Neural progenitor cell (in vitro differentiated cells): ENCODE measurements at regions not wholly inside any gene's neighbourhood (a gene's known extent, or its start where the extent isn't known, plus 50 kb on each side); places are given as distances from the start of the nearest gene placed in this dataset.

ENCODE experiments used
- DNase-seq: peaks from one replicate; pipeline ENCODE4 v3.0.0-alpha.2; 2016; ENCODE audit warnings: low spot score
- H2AFZ ChIP-seq: fragments of 200-600 bp; sonication (generic); replicated peaks from 2 replicates; pipeline ENCODE4 v1.6.1; 2016; ENCODE audit warnings: antibody characterized with exemption
- H3F3A ChIP-seq: fragments of 200-600 bp; sonication (generic); 2 replicates; pipeline ENCODE4 v1.6.1; 2016; ENCODE audit warnings: antibody characterized with exemption, low read depth
- H3K27ac ChIP-seq: fragments of 200-600 bp; sonication (generic); 2 replicates; pipeline ENCODE4 v1.5.1; 2016; ENCODE audit warnings: mild to moderate bottlenecking
- H3K27me3 ChIP-seq: fragments of 200-600 bp; sonication (generic); 2 replicates; pipeline ENCODE4 v1.6.1; 2016; ENCODE audit warnings: mild to moderate bottlenecking, moderate library complexity
- H3K36me3 ChIP-seq: fragments of 200-600 bp; sonication (generic); 2 replicates; pipeline ENCODE4 v1.5.1; 2016
- H3K4me1 ChIP-seq: fragments of 200-600 bp; sonication (generic); 2 replicates; pipeline ENCODE4 v1.6.1; 2016; ENCODE audit warnings: mixed run types
- H3K4me2 ChIP-seq: fragments of 200-600 bp; sonication (generic); 2 replicates; pipeline ENCODE4 v1.6.1; 2016
- H3K4me3 ChIP-seq: fragments of 200-600 bp; sonication (generic); 2 replicates; pipeline ENCODE4 v1.5.1; 2016
- H3K79me2 ChIP-seq: fragments of 200-600 bp; sonication (generic); 2 replicates; pipeline ENCODE4 v1.6.1; 2016; ENCODE audit warnings: low read depth
- H3K9ac ChIP-seq: fragments of 200-600 bp; sonication (generic); 2 replicates; pipeline ENCODE4 v1.6.1; 2016
- H3K9me3 ChIP-seq: fragments of 200-600 bp; sonication (generic); 2 replicates; pipeline ENCODE4 v1.5.1; 2016; ENCODE audit warnings: low read depth
- H4K20me1 ChIP-seq: fragments of 200-600 bp; sonication (generic); 2 replicates; pipeline ENCODE4 v1.6.1; 2016; ENCODE audit warnings: low read depth
- H3K27ac Mint-ChIP-seq: 3 replicates; pipeline ENCODE4 v1.8.0; 2021; ENCODE audit warnings: mixed read lengths
- H3K27me3 Mint-ChIP-seq: 2 replicates; pipeline ENCODE4 v1.8.0; 2022; ENCODE audit warnings: low read depth, mild to moderate bottlenecking, inconsistent platforms, moderate library complexity, mixed read lengths; ENCODE audit not compliant: insufficient read depth
- H3K36me3 Mint-ChIP-seq: 3 replicates; pipeline ENCODE4 v1.8.0; 2021; ENCODE audit warnings: mixed read lengths
- H3K4me1 Mint-ChIP-seq: 3 replicates; pipeline ENCODE4 v1.8.0; 2021; ENCODE audit warnings: mixed read lengths
- H3K4me3 Mint-ChIP-seq: 3 replicates; pipeline ENCODE4 v1.8.0; 2021; ENCODE audit warnings: mild to moderate bottlenecking, moderate library complexity, mixed read lengths
- H3K9me3 Mint-ChIP-seq: 3 replicates; pipeline ENCODE4 v1.8.0; 2020; ENCODE audit warnings: mixed read lengths
- EZH2 ChIP-seq: fragments of 200-600 bp; sonication (generic); IDR thresholded peaks from 2 replicates; pipeline ENCODE4 v1.6.1; 2017; ENCODE audit warnings: antibody characterized with exemption, mild to moderate bottlenecking, moderate library complexity
- EZH2phosphoT487 ChIP-seq: fragments of 200-600 bp; sonication (generic); IDR thresholded peaks from 2 replicates; pipeline ENCODE4 v1.6.1; 2017; ENCODE audit warnings: antibody characterized with exemption
- TF ChIP-seq, protein P1 (sequence below): fragments of 200-600 bp; sonication (generic); IDR thresholded peaks from 2 replicates; pipeline ENCODE4 v1.5.1; 2017; ENCODE audit warnings: antibody characterized with exemption, mild to moderate bottlenecking

GRCh38 chr7:16967300-16967811, 85.6 kb upstream of the AGR3 start:
- Mint-ChIP-seq H3K27me3 (peaks cover 3% of the 10 kb centered on the region), H3K4me3 (no peak overlapping the region), H3K36me3 (peaks cover 13% of the 10 kb centered on the region), H3K27ac (no peak overlapping the region), H3K9me3 (peaks cover 28% of the 10 kb centered on the region), H3K4me1 (peaks cover 36% of the 10 kb centered on the region)
- Histone ChIP-seq H3K9me3 (no peaks in the 10 kb centered on the region), H3K36me3 (no peaks in the 10 kb centered on the region), H3K9ac (no peak overlapping the region), H3K27ac (no peak overlapping the region), H3K27me3 (no peaks in the 10 kb centered on the region), H2AFZ (no peak overlapping the region), H3K4me2 (no peak overlapping the region), H3F3A (peaks cover 20% of the 10 kb centered on the region), H3K79me2 (no peaks in the 10 kb centered on the region), H3K4me1 (peaks cover 27% of the 10 kb centered on the region), H3K4me3 (no peak overlapping the region), H4K20me1 (no peaks in the 10 kb centered on the region)
- DNase-seq = no peak
- no peak for TF ChIP-seq EZH2phosphoT487
- TF ChIP-seq, protein P1, sequence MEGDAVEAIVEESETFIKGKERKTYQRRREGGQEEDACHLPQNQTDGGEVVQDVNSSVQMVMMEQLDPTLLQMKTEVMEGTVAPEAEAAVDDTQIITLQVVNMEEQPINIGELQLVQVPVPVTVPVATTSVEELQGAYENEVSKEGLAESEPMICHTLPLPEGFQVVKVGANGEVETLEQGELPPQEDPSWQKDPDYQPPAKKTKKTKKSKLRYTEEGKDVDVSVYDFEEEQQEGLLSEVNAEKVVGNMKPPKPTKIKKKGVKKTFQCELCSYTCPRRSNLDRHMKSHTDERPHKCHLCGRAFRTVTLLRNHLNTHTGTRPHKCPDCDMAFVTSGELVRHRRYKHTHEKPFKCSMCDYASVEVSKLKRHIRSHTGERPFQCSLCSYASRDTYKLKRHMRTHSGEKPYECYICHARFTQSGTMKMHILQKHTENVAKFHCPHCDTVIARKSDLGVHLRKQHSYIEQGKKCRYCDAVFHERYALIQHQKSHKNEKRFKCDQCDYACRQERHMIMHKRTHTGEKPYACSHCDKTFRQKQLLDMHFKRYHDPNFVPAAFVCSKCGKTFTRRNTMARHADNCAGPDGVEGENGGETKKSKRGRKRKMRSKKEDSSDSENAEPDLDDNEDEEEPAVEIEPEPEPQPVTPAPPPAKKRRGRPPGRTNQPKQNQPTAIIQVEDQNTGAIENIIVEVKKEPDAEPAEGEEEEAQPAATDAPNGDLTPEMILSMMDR = no peak
- TF ChIP-seq EZH2 = no peak

DNA sequence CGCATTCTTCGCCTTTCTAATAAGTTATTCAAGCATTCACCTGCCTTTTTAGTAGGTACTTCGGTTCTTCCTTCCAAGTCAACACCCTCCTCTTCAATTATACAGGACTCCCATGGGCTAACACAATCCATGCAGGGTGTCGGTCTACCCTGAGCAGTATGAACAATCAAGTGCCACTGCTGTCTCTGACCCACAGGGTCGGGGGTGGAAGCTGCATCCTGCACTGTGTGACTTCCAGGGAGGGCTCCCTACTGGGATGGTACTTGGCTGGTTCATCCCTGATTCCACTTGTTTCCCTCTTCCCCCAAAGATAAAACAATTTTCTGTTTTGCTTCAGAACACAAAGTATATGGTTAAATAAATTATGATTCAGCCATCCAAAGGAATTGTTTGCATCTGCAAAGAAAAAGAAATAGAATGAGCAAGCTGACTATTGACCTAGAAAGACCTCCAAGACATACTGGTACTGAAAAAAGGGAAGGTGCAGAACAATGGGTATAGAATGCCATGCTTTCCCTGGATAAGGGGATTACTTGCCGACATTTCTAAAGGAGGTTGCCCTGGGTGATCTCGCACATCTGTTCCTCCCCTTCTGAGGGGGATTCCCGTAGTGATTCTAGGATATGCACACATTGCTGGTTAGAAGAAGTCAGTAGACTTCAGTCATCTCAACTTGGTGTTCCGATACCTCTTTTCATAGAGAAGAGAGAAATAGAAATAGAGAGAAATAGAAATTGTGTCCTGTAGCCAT, 89.1 kb upstream of the AGR3 start:
- no peaks in the 10 kb centered on the region for H3K27me3 ChIP-seq
- DNase-seq = peak; percentile 73

DNA sequence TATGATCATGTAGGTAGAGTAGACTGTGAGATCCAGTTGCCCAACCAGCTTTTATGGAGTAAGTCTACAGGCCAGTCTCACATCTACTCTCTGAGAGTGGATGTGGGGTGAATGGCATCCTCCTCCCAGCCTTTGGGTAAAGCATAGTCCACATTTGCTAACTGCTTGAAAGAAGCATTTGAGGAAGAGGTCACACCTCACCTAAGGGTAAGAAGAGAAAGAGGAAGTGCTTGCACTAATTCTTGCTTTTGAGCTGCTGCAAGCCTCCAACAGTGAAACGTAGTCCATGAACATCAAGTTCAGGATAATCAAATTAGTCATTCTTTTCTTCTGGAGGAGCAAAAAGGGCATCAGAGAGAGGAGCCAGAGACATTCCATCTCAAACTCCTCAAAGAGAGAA, 93.9 kb upstream of the AGR3 start:
- no peak for DNase-seq
- H3K9me3 Mint-ChIP-seq = peaks cover 9% of the 10 kb centered on the region
- Histone ChIP-seq H2AFZ (no peak overlapping the region), H3K4me2 (no peak overlapping the region), H3K9me3 (no peaks in the 10 kb centered on the region), H3K4me3 (no peak overlapping the region), H3K4me1 (peaks cover 12% of the 10 kb centered on the region), H3F3A (peaks cover 12% of the 10 kb centered on the region), H3K36me3 (no peaks in the 10 kb centered on the region), H4K20me1 (no peaks in the 10 kb centered on the region), H3K27ac (no peak overlapping the region), H3K27me3 (no peaks in the 10 kb centered on the region), H3K79me2 (no peaks in the 10 kb centered on the region), H3K9ac (no peak overlapping the region)
- peaks cover 8% of the 10 kb centered on the region for H3K36me3 Mint-ChIP-seq
- no peak for TF ChIP-seq EZH2phosphoT487
- TF ChIP-seq, protein P1 = no peak
- no peak for TF ChIP-seq EZH2
- peaks cover 38% of the 10 kb centered on the region for H3K4me1 Mint-ChIP-seq
- H3K27me3 Mint-ChIP-seq = peaks cover 2% of the 10 kb centered on the region
- H3K4me3 Mint-ChIP-seq = no peak overlapping the region
- H3K27ac Mint-ChIP-seq = no peak overlapping the region

More for the DNA sequence above, 89.1 kb upstream of the AGR3 start:
- no peak overlapping the region for H3K4me3 Mint-ChIP-seq
- TF ChIP-seq EZH2 (no peak), EZH2phosphoT487 (no peak)
- TF ChIP-seq, protein P1 = no peak
- peaks cover 40% of the 10 kb centered on the region for H3K4me1 Mint-ChIP-seq
- no peaks in the 10 kb centered on the region for H3K79me2 ChIP-seq
- H2AFZ ChIP-seq = no peak overlapping the region
- peak overlapping the region; percentile 88 for H3K27ac Mint-ChIP-seq
- H3K9ac ChIP-seq = no peak overlapping the region
- H3F3A ChIP-seq = peaks cover 20% of the 10 kb centered on the region
- no peaks in the 10 kb centered on the region for H4K20me1 ChIP-seq
- peak overlapping the region; percentile 5 for H3K4me3 ChIP-seq
- peak overlapping the region; percentile 44 for H3K4me2 ChIP-seq
- peaks cover 2% of the 10 kb centered on the region for H3K27me3 Mint-ChIP-seq
- peaks cover 17% of the 10 kb centered on the region for H3K9me3 Mint-ChIP-seq
- no peaks in the 10 kb centered on the region for H3K36me3 ChIP-seq
- peaks cover 24% of the 10 kb centered on the region for H3K4me1 ChIP-seq
- H3K36me3 Mint-ChIP-seq = peaks cover 11% of the 10 kb centered on the region
- no peaks in the 10 kb centered on the region for H3K9me3 ChIP-seq
- peak overlapping the region; percentile 24 for H3K27ac ChIP-seq
